ENCODE measurements at regions not wholly inside any gene's neighbourhood (a gene's known extent, or its start where the extent isn't known, plus 50 kb on each side); places are given as distances from the start of the nearest gene placed in this dataset.

DNA sequence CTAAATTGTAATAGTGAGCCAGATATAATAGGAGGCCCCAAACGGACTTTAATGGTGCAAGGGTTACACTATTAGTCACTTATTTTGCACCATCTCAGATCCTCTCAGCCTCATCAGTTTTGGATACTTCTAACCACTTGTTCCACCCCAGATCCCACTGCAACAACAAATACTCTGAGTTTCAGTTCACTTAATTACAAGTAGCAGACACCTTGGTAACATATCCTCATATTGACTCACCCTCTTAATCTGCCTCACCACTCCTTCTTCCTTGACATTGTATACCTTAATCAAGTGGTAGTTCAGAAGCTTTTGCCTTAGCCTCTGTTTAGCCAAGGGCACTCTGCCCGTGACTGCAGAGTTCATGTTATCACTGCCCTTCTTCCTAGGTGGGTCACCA, 256.1 kb upstream of the UBASH3B start:
- TF ChIP-seq, protein P1, sequence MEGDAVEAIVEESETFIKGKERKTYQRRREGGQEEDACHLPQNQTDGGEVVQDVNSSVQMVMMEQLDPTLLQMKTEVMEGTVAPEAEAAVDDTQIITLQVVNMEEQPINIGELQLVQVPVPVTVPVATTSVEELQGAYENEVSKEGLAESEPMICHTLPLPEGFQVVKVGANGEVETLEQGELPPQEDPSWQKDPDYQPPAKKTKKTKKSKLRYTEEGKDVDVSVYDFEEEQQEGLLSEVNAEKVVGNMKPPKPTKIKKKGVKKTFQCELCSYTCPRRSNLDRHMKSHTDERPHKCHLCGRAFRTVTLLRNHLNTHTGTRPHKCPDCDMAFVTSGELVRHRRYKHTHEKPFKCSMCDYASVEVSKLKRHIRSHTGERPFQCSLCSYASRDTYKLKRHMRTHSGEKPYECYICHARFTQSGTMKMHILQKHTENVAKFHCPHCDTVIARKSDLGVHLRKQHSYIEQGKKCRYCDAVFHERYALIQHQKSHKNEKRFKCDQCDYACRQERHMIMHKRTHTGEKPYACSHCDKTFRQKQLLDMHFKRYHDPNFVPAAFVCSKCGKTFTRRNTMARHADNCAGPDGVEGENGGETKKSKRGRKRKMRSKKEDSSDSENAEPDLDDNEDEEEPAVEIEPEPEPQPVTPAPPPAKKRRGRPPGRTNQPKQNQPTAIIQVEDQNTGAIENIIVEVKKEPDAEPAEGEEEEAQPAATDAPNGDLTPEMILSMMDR (IDR thresholded peaks at IDR 0.05; ENCODE audit: borderline replicate concordance, insufficient read depth, low read depth, low read length), result no peak
- H3K4me3 ChIP-seq (ENCODE audit: low read depth, low read length), result no peak overlapping the region

DNA sequence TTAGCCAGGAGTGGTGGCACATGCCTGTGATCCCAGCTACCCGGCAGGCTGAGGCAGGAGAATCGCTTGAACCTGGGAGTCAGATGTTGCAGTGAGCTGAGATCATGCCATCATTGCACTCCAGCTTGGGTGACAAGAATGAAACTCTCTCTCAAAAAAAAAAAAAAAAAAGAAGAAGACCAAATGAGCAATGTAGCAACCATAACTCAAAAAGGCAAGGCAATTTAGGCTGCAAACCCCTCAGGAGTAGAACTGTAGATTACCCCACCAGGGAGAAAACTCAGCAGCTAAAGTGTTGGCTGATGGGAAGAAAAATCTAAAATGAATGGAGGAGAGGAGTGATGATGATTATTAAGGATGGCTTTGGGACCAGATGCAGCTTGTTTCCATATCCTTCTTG, 256.7 kb upstream of the UBASH3B start:
- TF ChIP-seq, protein P1 (IDR thresholded peaks at IDR 0.05; ENCODE audit: borderline replicate concordance, insufficient read depth, low read depth, low read length), result no peak
- H3K4me3 ChIP-seq (ENCODE audit: low read depth, low read length), result no peak overlapping the region

DNA sequence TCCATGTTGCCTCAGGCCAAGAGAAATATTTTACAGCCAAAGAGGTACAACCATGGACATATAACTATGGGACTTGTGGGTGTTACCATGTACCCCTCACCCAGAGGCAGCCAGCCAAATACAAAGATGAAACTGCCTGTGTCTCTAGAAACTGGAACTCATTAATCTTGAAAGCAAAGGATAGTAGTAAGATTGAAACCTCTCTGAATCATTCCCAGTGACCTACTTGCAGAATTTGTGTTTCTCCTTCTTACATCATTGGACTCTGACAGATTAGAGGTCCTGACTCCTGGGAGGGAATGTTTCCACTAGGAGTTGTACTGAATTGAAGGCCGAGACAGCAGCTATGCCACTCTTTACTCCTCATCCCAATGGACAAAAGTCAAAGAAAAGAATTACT, 257.4 kb upstream of the UBASH3B start:
- no peak overlapping the region for H3K4me3 ChIP-seq (ENCODE audit: low read depth, low read length)
- TF ChIP-seq, protein P1 (IDR thresholded peaks at IDR 0.05; ENCODE audit: borderline replicate concordance, insufficient read depth, low read depth, low read length), result no peak

DNA sequence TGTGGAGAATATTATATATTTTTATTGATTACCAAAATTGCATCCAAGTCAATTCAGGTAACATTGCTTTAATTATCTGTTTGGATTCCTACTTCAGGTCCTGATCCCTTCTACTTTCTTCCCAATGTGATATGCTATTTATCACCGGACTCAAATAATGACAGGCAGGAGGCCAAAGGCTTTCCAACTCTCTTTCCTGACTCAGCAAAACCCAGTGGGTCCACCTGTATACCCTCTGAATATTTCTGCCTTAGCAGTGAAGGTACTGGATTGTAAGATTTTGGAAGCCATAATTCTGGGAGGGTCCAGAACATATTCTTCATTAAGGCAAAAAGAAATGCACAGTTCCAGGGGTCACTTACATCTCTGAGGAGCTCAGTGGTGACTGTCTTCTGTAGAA, 260.2 kb upstream of the UBASH3B start:
- TF ChIP-seq, protein P1 (IDR thresholded peaks at IDR 0.05; ENCODE audit: borderline replicate concordance, insufficient read depth, low read depth, low read length), result no peak

DNA sequence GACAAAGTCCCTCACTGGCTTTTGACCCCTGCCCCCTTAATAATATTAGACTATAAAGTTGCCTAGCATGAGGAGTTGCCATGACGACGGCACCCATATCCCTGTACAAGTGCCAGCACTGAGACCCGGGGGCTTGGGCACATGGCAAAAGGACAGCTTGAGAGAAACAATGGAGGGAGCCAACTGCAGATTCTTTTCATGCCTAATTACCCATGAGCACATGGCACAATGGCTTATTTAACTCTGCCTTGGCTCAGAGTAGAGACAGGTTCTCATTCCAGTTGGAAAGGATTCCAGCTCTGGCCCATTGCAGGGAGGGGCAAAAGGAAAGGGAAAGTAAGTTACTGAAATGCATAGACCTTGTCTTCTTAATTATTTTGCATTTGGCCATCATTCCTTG, 261.2 kb upstream of the UBASH3B start:
- H3K4me3 ChIP-seq (ENCODE audit: low read depth, low read length), result no peak overlapping the region
- TF ChIP-seq, protein P1 (IDR thresholded peaks at IDR 0.05; ENCODE audit: borderline replicate concordance, insufficient read depth, low read depth, low read length), result no peak

More for the DNA sequence above, 260.2 kb upstream of the UBASH3B start:
- H3K4me3 ChIP-seq (ENCODE audit: low read depth, low read length), result no peak overlapping the region

DNA sequence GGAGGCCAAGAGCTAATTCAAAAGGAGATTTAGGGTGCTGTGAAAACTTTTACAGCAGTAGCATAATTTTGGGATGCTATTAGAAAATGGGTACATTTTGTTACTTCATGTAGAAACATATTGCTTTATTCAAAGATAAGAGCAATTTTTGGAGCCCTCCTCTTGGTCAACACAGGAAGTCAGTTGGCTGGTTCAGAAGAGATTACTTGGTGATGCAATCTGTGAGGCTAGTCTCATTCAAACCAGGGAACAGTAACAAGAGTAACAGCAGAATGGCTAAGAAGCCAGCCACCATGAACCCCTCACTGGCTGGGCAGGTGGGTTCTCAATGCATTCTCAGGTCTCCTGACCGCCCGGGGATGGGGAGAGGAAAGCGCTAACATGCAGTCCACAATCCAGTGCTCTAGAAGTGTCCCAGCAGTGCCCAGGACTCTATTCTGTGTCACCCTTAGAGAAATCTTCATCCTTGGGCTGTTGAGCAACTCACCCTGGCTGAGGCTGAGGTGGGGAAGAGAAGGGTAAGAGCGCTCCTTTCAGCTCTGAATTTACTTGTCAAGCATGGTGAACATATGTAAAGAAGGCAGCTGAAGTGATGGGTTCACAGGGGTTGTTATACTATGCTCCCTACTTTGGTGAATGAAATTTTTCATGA, 262.2 kb upstream of the UBASH3B start:
- no peak overlapping the region for H3K4me3 ChIP-seq (ENCODE audit: low read depth, low read length)

DNA sequence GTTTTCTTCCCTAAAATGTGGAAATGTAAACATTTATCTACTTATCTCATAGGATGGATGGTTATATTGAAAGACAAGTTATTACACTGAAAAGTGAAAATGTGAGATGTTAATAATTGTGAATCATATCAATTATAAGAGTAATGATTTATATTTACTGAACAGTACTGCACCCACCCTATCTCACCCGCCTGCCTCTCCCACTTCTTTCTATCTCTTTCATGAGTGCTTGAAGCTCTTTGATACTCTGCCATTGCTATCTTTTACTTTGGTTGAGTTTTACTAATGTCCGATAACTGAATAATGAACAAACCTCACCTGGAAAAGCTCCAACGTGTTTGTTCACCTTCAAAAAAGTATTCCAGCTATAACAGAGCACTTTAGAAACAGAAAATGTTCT, 263.0 kb upstream of the UBASH3B start:
- TF ChIP-seq, protein P1 (IDR thresholded peaks at IDR 0.05; ENCODE audit: borderline replicate concordance, insufficient read depth, low read depth, low read length), result no peak
- no peak overlapping the region for H3K4me3 ChIP-seq (ENCODE audit: low read depth, low read length)

More for the DNA sequence above, 262.2 kb upstream of the UBASH3B start:
- TF ChIP-seq, protein P1 (IDR thresholded peaks at IDR 0.05; ENCODE audit: borderline replicate concordance, insufficient read depth, low read depth, low read length), result no peak
